Panc1 (cell line): ENCODE measurements at regions not wholly inside any gene's neighbourhood (a gene's known extent, or its start where the extent isn't known, plus 50 kb on each side); places are given as distances from the start of the nearest gene placed in this dataset.
A peak's percentile ranks its signal among the peaks of the same experiment; 100 is the strongest.

Experiments used
- ATAC-seq: fragments of 200-7000 bp; cut with Tn5 transposase; 2 replicates; pipeline ENCODE4 v1.9.1; 2020; ENCODE audit warnings: mild to moderate bottlenecking, moderate library complexity
- BruUV-seq: library from RNA; stranded (reverse); fragments of 400-500 nt; replicated peaks from 2 replicates; lab custom pipeline; 2021; lab: Mats Ljungman, UMichigan
- CTCF ChIA-PET: fragments of 300-600 bp; sonication (Branson Sonifier 250); formaldehyde crosslinking; loops from one replicate; lab custom pipeline; 2022; ENCODE audit warnings: antibody characterized with exemption; lab: Charles Lee
- POLR2A ChIA-PET: fragments of 300-600 bp; sonication (Branson Sonifier 250); formaldehyde crosslinking; loops from one replicate; lab custom pipeline; 2022; ENCODE audit warnings: antibody characterized with exemption; lab: Charles Lee
- DNase-seq: peaks from one replicate; pipeline ENCODE4 v3.0.0-alpha.2; 2010; ENCODE audit warnings: low read depth, low spot score
- H3K27ac ChIP-seq: 2 replicates; pipeline ENCODE4 v1.5.1; 2011; ENCODE audit warnings: mild to moderate bottlenecking, low read length, inconsistent platforms
- H3K27me3 ChIP-seq: fragments of 200-500 bp; sonication (Bioruptor generic); 2 replicates; pipeline ENCODE4 v1.6.0; 2014; ENCODE audit warnings: low read length, inconsistent platforms; ENCODE audit not compliant: control insufficient read depth, insufficient read depth
- H3K36me3 ChIP-seq: fragments of 200-500 bp; sonication (Bioruptor generic); 2 replicates; pipeline ENCODE4 v1.5.1; 2014; ENCODE audit warnings: inconsistent platforms, mild to moderate bottlenecking, low read length, moderate library complexity; ENCODE audit not compliant: control insufficient read depth, insufficient read depth
- H3K4me1 ChIP-seq: 2 replicates; pipeline ENCODE4 v1.5.1; 2011; ENCODE audit warnings: inconsistent platforms, mild to moderate bottlenecking, low read length, moderate library complexity; ENCODE audit not compliant: control insufficient read depth, insufficient read depth
- H3K4me3 ChIP-seq, 2 experiments: 2 replicates each; pipeline ENCODE4 v1.5.1; 2011 to 2012; ENCODE audit warnings: low read depth in 2 of 2, low read length in 2 of 2, mild to moderate bottlenecking in 2 of 2, inconsistent platforms in 1 of 2, moderate library complexity in 1 of 2
- H3K9me3 ChIP-seq: fragments of 200-500 bp; sonication (Bioruptor generic); 2 replicates; pipeline ENCODE4 v1.5.1; 2014; ENCODE audit warnings: low read depth, mild to moderate bottlenecking, inconsistent platforms, low read length, moderate library complexity; ENCODE audit not compliant: control insufficient read depth, insufficient read depth
- POLR2AphosphoS5 ChIP-seq: IDR thresholded peaks from 2 replicates; pipeline ENCODE4 v1.6.1; 2012; ENCODE audit warnings: mild to moderate bottlenecking, low read depth, low read length, moderate library complexity
- SIN3A ChIP-seq: IDR thresholded peaks from 2 replicates; pipeline ENCODE4 v1.6.1; 2012; ENCODE audit warnings: low read depth, mild to moderate bottlenecking, low read length, moderate library complexity, borderline replicate concordance; ENCODE audit not compliant: insufficient read depth
- TCF7L2 ChIP-seq: IDR thresholded peaks from 2 replicates; pipeline ENCODE4 v1.6.1; 2011; ENCODE audit warnings: mild to moderate bottlenecking, low read depth, low read length, inconsistent platforms
- in situ Hi-C: cut with HindIII; loops from 2 replicates; pipeline ENCODE4 v1.10.0; 2016; ENCODE audit warnings: low sequenced_read_pairs, low pct_unique_long_range_greater_than_20kb
- intact Hi-C: fragments of 100-400 bp; cut with micrococcal nuclease; formaldehyde crosslinking; loops from one replicate; pipeline ENCODE4 v1.10.0; 2022; ENCODE audit not compliant: unreplicated experiment
- TF ChIP-seq, protein P1 (sequence below): fragments of 450-650 bp; IDR thresholded peaks from 2 replicates; pipeline ENCODE4 v1.5.1; 2017; ENCODE audit warnings: mild to moderate bottlenecking
- TF ChIP-seq, protein P2 (sequence below), 2 experiments: IDR thresholded peaks; 2 replicates each; pipeline ENCODE4 v1.6.1; 2011 to 2012; ENCODE audit warnings: low read depth in 2 of 2, control low read depth in 1 of 2, low read length in 1 of 2, mild to moderate bottlenecking in 1 of 2, moderate library complexity in 1 of 2; ENCODE audit not compliant: insufficient read depth in 1 of 2

DNA sequence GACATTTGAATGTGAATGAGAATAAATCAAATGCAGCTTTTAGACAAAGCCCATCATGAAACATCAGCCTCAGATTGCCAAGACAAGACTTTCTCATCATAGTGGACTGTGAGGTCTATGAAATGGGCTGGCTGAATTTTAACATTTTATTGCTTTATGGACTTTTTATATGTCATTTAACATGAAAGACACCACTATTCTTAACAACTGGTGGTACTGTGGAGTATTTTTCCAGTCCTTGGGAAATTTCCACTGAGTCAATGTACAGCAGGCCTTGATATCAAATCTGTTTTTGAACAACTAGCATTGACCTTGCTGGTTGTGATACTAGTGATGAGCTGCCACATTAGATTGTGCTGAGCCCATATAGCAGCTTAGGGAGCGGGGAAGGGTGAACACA is 326.6 kb upstream of the CITED2 start:
- POLR2A ChIA-PET, result no interaction called here

DNA sequence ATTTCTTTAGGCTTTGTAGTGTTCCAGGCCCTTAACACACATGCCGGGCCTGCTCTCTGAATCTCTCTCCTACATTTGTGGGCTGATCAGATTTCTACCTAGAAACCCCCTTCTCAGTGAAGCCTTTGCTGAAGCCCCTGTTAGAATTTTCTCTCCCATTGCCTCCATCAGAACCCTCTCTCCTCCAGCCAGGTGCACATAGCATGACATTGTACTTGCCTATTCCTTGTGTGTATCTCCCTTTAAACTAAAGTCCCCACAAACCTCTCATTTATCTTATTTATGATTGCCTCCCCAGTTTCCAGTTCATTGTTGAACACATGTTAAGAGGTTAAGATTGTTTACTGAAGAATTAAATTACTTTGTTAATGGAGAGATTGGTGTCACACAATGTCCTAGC is 325.5 kb upstream of the CITED2 start:
- intact Hi-C loops, result loop anchor here (10.0 kb wide), 1 partner anchor 325 kb away; the partner anchor contains the start of gene CITED2
- no TSS peak for BruUV-seq
- ChIA-PET POLR2A (no interaction called here), CTCF (no interaction called here)
- no peak for DNase-seq
- Histone ChIP-seq H3K4me1 (no peaks in the 10 kb centered on the region; the same call in 1 of the 2 replicates), H3K9me3 (peaks cover 10% of the 10 kb centered on the region; the same call in 1 of the 2 replicates), H3K27ac (peak overlapping the region; percentile 63), H3K27me3 (no peaks in the 10 kb centered on the region), H3K4me3 (no peak overlapping the region), H3K36me3 (no peaks in the 10 kb centered on the region)
- in situ Hi-C loops, result no loop called here
- no peak for ATAC-seq
- TF ChIP-seq TCF7L2, result no peak
- TF ChIP-seq, protein P1, sequence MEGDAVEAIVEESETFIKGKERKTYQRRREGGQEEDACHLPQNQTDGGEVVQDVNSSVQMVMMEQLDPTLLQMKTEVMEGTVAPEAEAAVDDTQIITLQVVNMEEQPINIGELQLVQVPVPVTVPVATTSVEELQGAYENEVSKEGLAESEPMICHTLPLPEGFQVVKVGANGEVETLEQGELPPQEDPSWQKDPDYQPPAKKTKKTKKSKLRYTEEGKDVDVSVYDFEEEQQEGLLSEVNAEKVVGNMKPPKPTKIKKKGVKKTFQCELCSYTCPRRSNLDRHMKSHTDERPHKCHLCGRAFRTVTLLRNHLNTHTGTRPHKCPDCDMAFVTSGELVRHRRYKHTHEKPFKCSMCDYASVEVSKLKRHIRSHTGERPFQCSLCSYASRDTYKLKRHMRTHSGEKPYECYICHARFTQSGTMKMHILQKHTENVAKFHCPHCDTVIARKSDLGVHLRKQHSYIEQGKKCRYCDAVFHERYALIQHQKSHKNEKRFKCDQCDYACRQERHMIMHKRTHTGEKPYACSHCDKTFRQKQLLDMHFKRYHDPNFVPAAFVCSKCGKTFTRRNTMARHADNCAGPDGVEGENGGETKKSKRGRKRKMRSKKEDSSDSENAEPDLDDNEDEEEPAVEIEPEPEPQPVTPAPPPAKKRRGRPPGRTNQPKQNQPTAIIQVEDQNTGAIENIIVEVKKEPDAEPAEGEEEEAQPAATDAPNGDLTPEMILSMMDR, result no peak
- TF ChIP-seq, protein P2, sequence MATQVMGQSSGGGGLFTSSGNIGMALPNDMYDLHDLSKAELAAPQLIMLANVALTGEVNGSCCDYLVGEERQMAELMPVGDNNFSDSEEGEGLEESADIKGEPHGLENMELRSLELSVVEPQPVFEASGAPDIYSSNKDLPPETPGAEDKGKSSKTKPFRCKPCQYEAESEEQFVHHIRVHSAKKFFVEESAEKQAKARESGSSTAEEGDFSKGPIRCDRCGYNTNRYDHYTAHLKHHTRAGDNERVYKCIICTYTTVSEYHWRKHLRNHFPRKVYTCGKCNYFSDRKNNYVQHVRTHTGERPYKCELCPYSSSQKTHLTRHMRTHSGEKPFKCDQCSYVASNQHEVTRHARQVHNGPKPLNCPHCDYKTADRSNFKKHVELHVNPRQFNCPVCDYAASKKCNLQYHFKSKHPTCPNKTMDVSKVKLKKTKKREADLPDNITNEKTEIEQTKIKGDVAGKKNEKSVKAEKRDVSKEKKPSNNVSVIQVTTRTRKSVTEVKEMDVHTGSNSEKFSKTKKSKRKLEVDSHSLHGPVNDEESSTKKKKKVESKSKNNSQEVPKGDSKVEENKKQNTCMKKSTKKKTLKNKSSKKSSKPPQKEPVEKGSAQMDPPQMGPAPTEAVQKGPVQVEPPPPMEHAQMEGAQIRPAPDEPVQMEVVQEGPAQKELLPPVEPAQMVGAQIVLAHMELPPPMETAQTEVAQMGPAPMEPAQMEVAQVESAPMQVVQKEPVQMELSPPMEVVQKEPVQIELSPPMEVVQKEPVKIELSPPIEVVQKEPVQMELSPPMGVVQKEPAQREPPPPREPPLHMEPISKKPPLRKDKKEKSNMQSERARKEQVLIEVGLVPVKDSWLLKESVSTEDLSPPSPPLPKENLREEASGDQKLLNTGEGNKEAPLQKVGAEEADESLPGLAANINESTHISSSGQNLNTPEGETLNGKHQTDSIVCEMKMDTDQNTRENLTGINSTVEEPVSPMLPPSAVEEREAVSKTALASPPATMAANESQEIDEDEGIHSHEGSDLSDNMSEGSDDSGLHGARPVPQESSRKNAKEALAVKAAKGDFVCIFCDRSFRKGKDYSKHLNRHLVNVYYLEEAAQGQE (IDR thresholded peaks at IDR 0.05; ENCODE audit: insufficient read depth in 1 of 2, low read depth in 2 of 2, low read length in 1 of 2), result no peak
- TF ChIP-seq SIN3A, result no peak
- no peak for TF ChIP-seq POLR2AphosphoS5

More for the DNA sequence above, 326.6 kb upstream of the CITED2 start:
- CTCF ChIA-PET, result no interaction called here
- no peak for DNase-seq
- no peak for ATAC-seq
- Histone ChIP-seq H3K27me3 (no peaks in the 10 kb centered on the region), H3K4me1 (no peaks in the 10 kb centered on the region; the same call in 1 of the 2 replicates), H3K9me3 (peaks cover 20% of the 10 kb centered on the region; the same call in 1 of the 2 replicates), H3K27ac (peak overlapping the region; percentile 34; the same call in 1 of the 2 replicates), H3K4me3 (no peak overlapping the region), H3K36me3 (no peaks in the 10 kb centered on the region)
- TF ChIP-seq, protein P1, result no peak
- TF ChIP-seq, protein P2 (IDR thresholded peaks at IDR 0.05; ENCODE audit: insufficient read depth in 1 of 2, low read depth in 2 of 2, low read length in 1 of 2), result no peak
- TF ChIP-seq POLR2AphosphoS5, result no peak
- TF ChIP-seq TCF7L2, result no peak
- no peak for TF ChIP-seq SIN3A
- BruUV-seq, result no TSS peak
- intact Hi-C loops (loop anchor here (10.0 kb wide), 1 partner anchor 326 kb away; the partner anchor contains the start of gene CITED2), in situ Hi-C loops (no loop called here)
